GM18868 (cell line): ENCODE measurements at regions not wholly inside any gene's neighbourhood (a gene's known extent, or its start where the extent isn't known, plus 50 kb on each side); places are given as distances from the start of the nearest gene placed in this dataset.
"Not testable (repeated sequence)": the region's sequence is repeated elsewhere in the genome, so short reads cannot be mapped to it uniquely, and the experiment has no call there.

ENCODE experiments used
- ATAC-seq: cut with Tn5 transposase; IDR thresholded peaks from one replicate; pipeline ENCODE4 v1.9.1; 2021; ENCODE audit warnings: mild to moderate bottlenecking, moderate library complexity; ENCODE audit not compliant: unreplicated experiment

- ATAC-seq: no peak
These were observed 157.5 kb downstream of the TTC8 start for GRCh38 chr14:88981948-88982347.

- ATAC-seq: no peak
These were observed 159.3 kb downstream of the TTC8 start for GRCh38 chr14:88983755-88984154.

GRCh38 chr14:88985654-88986053 is 161.2 kb downstream of the TTC8 start:
- no peak for ATAC-seq

GRCh38 chr14:88986146-88986841 is 161.8 kb downstream of the TTC8 start:
- no peak for ATAC-seq

GRCh38 chr14:88986908-88987307 is 162.5 kb downstream of the TTC8 start:
- ATAC-seq: not testable (repeated sequence)

- ATAC-seq: no peak
These were observed 163.1 kb downstream of the TTC8 start for GRCh38 chr14:88987516-88987915.

- no peak for ATAC-seq
These were observed 165.5 kb downstream of the TTC8 start for GRCh38 chr14:88989911-88990310.

GRCh38 chr14:88990856-88991255 is 166.4 kb downstream of the TTC8 start:
- no peak for ATAC-seq

- ATAC-seq: no peak
These were observed 167.6 kb downstream of the TTC8 start for GRCh38 chr14:88992011-88992410.

- ATAC-seq: no peak
These were observed 169.5 kb downstream of the TTC8 start for GRCh38 chr14:88993946-88994345.

- ATAC-seq: no peak
These were observed 171.2 kb downstream of the TTC8 start for GRCh38 chr14:88995437-88996198.

- no peak for ATAC-seq
These were observed 173.6 kb downstream of the TTC8 start for GRCh38 chr14:88998027-88998426.

- ATAC-seq: no peak
These were observed 174.7 kb downstream of the TTC8 start for GRCh38 chr14:88999137-88999536.

- ATAC-seq: no peak
These were observed 175.8 kb downstream of the TTC8 start for GRCh38 chr14:89000007-89000942.

- no peak for ATAC-seq
These were observed 179.7 kb downstream of the TTC8 start for GRCh38 chr14:89004166-89004565.

GRCh38 chr14:89007906-89008305 is 183.5 kb downstream of the TTC8 start:
- no peak for ATAC-seq

- no peak for ATAC-seq
These were observed 187.2 kb downstream of the TTC8 start for GRCh38 chr14:89011355-89012281.

- ATAC-seq: no peak
These were observed 188.0 kb downstream of the TTC8 start for GRCh38 chr14:89012282-89013097.

GRCh38 chr14:89013098-89013504 is 188.7 kb downstream of the TTC8 start:
- ATAC-seq: no peak
